Tibial nerve (tissue), 3 donors: ENCODE measurements at regions not wholly inside any gene's neighbourhood (a gene's known extent, or its start where the extent isn't known, plus 50 kb on each side); places are given as distances from the start of the nearest gene placed in this dataset.

ENCODE experiments used
- CTCF ChIP-seq, 5 experiments: fragments of 200-600 bp in 3 of 5; fragments of 450-650 bp in 2 of 5; sonication (generic) in 3 of 5; IDR thresholded peaks; one replicate each; pipeline ENCODE4 v1.5.1; 2016 to 2019; ENCODE audit warnings: antibody characterized with exemption in 5 of 5, mild to moderate bottlenecking in 3 of 5, moderate library complexity in 2 of 5
- POLR2A ChIP-seq, 2 donors: fragments of 450-650 bp; IDR thresholded peaks; one replicate each; pipeline ENCODE4 v1.6.1; 2017; ENCODE audit warnings: antibody characterized with exemption in 2 of 2, mild to moderate bottlenecking in 2 of 2, moderate library complexity in 2 of 2

GRCh38 chr7:81869670-81870069 is 99.8 kb upstream of the HGF start:
- TF ChIP-seq CTCF (IDR thresholded peaks at IDR 0.05) = no peak
- TF ChIP-seq POLR2A (IDR thresholded peaks at IDR 0.05) = no peak
